Heart left ventricle (tissue), 13 donors: ENCODE measurements at regions not wholly inside any gene's neighbourhood (a gene's known extent, or its start where the extent isn't known, plus 50 kb on each side); places are given as distances from the start of the nearest gene placed in this dataset.

ENCODE experiments used
- CTCF ChIP-seq, 12 donors: fragments of 200-600 bp; sonication (generic) in 4 of 12; IDR thresholded peaks; one replicate each; pipeline versions ENCODE4 v1.5.0 to v1.8.0; 2018 to 2022; ENCODE audit warnings: antibody characterized with exemption in 12 of 12, mild to moderate bottlenecking in 5 of 12
- POLR2A ChIP-seq, 2 donors: fragments of 450-650 bp; IDR thresholded peaks; one replicate each; pipeline ENCODE4 v1.6.1; 2017; ENCODE audit warnings: antibody characterized with exemption in 2 of 2, mild to moderate bottlenecking in 2 of 2, moderate library complexity in 2 of 2
- donor health status: ischemic (EF 13 %, LVEDD 7.1; RV severe dilation, severe dysfunction).
- donor health status: DM: no; HTN: yes; CAD: no.
- donor health status: DM: no; HTN: no; CAD: no.
- donor health status: ischemic (EF 25% LVEDD 6.9; RV normal size, moderate dysfunction).
- donor health status: ischemic (EF 25% LVEDD 5.7; RV mildly dilated, moderate dysfunction).
- donor health status: ischemic (EF 35%, LVEDD 5.7; RV mildly dilated, moderate dysfunction).
- donor health status: nonischemic (EF 11% LVEDD 7.7; RV severe dilation, severe dysfunction).
- donor health status: DM: yes; HTN: yes; CAD: no.
- donor health status: PGD.
- donor health status: ischemic (EF 29% LVEDD 5.4; RV normal size, mild dysfunction).
- donor health status: nonischemic (EF 23%, LVEDD 6.1; RV moderate dilation, normal function).

GRCh38 chr18:45207328-45207727, 407.9 kb upstream of the SLC14A2 start:
- no peak for TF ChIP-seq CTCF (IDR thresholded peaks at IDR 0.05)
- no peak for TF ChIP-seq POLR2A (IDR thresholded peaks at IDR 0.05)
